GM20000 (cell line): ENCODE measurements at regions not wholly inside any gene's neighbourhood (a gene's known extent, or its start where the extent isn't known, plus 50 kb on each side); places are given as distances from the start of the nearest gene placed in this dataset.
"Not testable (repeated sequence)": the region's sequence is repeated elsewhere in the genome, so short reads cannot be mapped to it uniquely, and the experiment has no call there.

Experiments used
- DNase-seq: peaks from one replicate; pipeline ENCODE4 v3.0.0; 2012; ENCODE audit warnings: low spot score
- TF ChIP-seq, protein P1 (sequence below): IDR thresholded peaks from 2 replicates; pipeline ENCODE4 v1.5.1; 2012; ENCODE audit warnings: mild to moderate bottlenecking, control low read depth; ENCODE audit errors: extremely low read depth, missing control alignments

DNA sequence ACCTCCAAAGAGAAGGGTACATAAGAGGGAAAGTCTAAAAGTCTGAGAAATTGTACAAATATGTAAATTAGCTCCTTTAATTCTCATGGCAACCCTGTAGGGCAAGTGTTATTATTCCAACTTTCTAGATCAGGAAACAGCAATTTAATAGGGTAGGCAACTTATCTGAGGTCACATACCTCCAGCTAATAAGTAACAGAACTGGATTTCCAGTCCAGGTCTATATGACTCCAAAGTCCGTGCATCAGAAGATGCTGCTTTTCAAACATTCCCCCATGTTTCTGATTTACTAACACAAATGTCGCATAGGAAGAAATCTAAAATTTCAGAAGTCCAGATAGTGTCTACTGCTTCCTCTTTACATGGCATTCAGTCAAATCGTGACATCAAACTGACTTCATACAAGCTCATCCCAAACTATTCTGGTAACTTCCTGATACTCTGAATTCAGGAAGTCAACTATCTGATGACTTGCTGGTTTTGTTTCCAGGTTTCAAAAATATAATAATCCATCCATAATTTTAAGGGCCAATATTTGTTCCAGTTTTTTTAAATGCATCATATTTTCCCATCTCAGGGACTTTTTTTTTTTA is 419.3 kb upstream of the ACVR2A start:
- no peak for DNase-seq
- TF ChIP-seq, protein P1, sequence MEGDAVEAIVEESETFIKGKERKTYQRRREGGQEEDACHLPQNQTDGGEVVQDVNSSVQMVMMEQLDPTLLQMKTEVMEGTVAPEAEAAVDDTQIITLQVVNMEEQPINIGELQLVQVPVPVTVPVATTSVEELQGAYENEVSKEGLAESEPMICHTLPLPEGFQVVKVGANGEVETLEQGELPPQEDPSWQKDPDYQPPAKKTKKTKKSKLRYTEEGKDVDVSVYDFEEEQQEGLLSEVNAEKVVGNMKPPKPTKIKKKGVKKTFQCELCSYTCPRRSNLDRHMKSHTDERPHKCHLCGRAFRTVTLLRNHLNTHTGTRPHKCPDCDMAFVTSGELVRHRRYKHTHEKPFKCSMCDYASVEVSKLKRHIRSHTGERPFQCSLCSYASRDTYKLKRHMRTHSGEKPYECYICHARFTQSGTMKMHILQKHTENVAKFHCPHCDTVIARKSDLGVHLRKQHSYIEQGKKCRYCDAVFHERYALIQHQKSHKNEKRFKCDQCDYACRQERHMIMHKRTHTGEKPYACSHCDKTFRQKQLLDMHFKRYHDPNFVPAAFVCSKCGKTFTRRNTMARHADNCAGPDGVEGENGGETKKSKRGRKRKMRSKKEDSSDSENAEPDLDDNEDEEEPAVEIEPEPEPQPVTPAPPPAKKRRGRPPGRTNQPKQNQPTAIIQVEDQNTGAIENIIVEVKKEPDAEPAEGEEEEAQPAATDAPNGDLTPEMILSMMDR, result no peak

DNA sequence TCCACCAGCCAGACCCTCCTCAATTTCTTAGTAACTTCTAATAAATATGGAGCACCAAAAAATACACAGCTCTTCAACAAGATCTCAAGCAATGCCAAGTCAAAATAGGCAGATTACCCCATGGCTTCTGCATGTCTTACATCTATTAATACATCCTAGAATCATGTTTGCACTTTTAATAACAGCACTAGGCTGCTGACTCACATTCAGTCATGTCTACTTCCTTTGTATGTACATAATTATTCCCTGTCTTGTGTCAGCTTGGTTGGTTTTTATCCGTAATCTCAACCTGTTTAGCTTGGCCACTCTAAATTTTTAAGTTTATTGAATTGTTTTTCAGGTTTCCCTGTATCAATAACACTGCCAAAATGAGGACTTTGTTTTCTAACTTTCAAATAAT is 420.1 kb upstream of the ACVR2A start:
- no peak for DNase-seq
- TF ChIP-seq, protein P1, result no peak

DNA sequence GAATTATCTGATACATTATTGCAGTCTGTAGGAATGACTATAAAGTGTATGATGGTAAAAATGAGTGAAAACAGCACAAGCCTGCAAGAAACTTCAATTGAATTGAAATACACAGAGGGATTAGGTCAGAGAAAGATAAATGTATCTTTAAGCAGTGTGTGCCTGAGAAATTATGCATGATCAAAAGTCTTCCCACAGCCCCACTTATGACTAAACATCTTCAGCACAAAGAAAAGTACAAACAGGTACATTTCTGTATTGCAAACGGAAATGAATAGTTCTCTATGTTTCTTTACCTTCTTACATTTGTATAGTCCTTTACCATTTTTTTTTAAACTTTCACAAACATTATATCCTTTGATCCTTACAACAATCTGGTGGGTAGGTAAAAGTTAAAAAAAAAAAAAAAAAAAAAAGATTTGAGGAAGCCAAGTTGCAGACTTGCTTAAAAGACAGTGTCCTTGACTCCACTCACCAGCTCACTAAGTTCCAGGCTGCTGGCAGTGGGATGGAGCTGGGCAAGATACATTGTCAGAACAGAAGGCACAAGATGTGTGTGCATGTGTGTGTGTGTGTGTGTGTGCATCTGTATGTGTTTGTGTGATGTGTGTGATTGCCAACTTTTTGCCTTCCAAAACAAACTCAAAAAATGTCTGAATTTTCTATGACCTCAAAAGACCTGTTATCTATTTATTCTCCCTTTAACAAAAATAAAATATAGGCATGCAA is 423.7 kb upstream of the ACVR2A start:
- DNase-seq, result no peak
- TF ChIP-seq, protein P1, result no peak

DNA sequence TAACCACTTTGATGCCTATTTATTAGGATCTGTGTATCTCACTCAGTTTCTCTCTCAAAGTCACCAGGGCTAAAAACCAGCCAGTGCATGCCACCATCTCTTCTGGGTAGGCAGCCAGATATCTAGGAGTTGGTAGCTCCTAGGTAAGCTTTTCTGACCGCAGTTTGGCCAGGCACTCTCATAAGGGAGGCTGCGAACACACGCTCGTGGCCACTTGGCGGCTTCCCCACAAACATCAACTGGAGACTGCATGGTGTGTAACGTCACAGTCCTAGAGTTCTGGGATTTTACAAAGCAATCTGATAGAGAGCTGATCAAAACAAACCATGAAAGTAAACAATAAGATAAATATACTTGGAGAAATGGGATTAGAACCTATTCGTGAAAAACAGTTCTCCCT is 424.3 kb upstream of the ACVR2A start:
- TF ChIP-seq, protein P1, result no peak
- DNase-seq, result no peak

DNA sequence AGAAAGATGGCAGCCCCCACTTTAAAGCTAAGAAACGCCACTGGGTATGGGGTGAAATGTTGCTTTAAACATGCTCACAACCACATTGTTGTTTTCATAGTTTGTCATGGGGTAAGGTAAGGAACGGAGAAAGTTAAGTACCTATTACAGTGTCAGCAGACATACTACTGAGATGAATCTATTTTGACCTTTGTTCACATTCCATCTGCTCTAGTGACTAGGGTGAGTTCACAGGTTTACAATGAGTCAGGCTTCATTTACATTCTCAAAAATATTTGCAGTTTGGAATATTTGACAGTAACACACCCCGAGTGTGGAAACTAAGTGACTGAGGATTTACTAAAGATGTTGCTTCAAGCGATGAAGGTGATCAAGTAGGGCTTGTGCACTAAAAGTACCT is 428.7 kb upstream of the ACVR2A start:
- TF ChIP-seq, protein P1, result no peak
- DNase-seq, result no peak

DNA sequence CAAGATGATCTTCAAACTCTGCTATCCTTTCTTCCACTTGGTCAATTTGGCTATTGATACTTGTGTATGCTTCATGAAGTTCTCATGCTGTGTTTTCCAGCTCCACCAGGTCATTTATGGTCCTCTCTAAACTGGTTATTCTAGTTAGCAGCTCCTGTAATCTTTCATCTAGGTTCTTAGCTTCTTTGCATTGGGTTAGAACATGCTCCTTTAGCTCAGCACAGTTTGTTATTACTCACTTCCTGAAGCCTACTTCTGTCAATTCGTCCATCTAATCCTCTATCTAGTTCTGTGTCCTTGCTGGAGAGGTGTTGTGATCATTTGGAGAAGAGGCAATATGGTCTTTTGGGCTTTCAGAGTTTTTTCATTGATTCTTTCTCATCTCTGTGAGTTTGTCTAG is 430.2 kb upstream of the ACVR2A start:
- not testable (repeated sequence) for DNase-seq

DNA sequence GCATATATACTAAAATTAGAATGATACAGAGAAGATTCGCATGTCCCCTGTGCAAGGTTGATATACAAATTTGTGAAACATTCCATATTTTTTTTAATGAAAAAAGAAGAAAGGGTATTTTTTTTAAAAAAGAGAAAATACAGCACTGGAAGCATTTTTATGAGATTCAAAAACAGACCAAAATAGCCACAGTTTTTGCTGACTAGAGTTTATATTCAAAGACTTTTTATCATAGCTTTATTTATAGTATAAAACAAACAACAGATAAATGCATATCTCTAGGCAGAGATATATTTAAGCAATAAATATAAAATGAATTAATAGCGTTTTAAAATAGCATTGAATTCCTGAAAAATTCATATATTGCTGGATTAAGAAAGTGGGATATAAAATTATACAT is 436.5 kb upstream of the ACVR2A start:
- TF ChIP-seq, protein P1, result no peak
- no peak for DNase-seq

DNA sequence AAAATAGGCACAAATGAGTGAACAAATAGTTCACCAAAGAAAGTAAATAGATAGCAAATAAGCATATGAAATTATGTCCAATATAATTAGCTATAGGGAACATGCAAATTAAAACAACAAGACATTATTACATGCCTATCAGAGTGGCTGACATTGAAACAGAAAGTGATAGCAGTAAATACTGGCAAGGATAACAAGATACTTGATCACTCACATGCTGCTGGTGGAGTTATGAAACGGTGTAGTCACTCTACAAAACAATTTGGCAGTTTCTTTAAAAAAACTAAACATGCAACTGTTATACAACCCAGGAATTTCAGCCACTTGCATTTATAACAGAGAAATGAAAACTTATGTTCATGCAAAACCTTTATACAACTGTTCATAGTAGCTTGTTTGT is 439.2 kb upstream of the ACVR2A start:
- no peak for DNase-seq
- TF ChIP-seq, protein P1, result no peak
